ENCODE measurements at regions not wholly inside any gene's neighbourhood (a gene's known extent, or its start where the extent isn't known, plus 50 kb on each side); places are given as distances from the start of the nearest gene placed in this dataset.
"Not testable (repeated sequence)": the region's sequence is repeated elsewhere in the genome, so short reads cannot be mapped to it uniquely, and the experiment has no call there.

- H3K27ac Mint-ChIP-seq, result no peak overlapping the region
- intact Hi-C loops (cut with micrococcal nuclease), result no loop called here
- ChIA-PET POLR2A (no interaction called here), CTCF (no interaction called here)
- no peak for DNase-seq
- H3K4me1 Mint-ChIP-seq (ENCODE audit: low read depth), result no peaks in the 10 kb centered on the region
- H3K36me3 Mint-ChIP-seq, result no peaks in the 10 kb centered on the region
- H3K4me3 Mint-ChIP-seq, result no peak overlapping the region
- no peaks in the 10 kb centered on the region for H3K9me3 Mint-ChIP-seq
- no peaks in the 10 kb centered on the region for H3K27me3 Mint-ChIP-seq
Measured at GRCh38 chr6:119960456-119960855, 610.9 kb upstream of the MAN1A1 start.

GRCh38 chr6:119960036-119960435 is 610.5 kb upstream of the MAN1A1 start:
- H3K4me3 Mint-ChIP-seq, result no peak overlapping the region
- no peaks in the 10 kb centered on the region for H3K9me3 Mint-ChIP-seq
- ChIA-PET POLR2A (no interaction called here), CTCF (no interaction called here)
- H3K27me3 Mint-ChIP-seq, result no peaks in the 10 kb centered on the region
- no peak overlapping the region for H3K27ac Mint-ChIP-seq
- no peak for DNase-seq
- H3K36me3 Mint-ChIP-seq, result no peaks in the 10 kb centered on the region
- intact Hi-C loops (cut with micrococcal nuclease), result no loop called here
- H3K4me1 Mint-ChIP-seq (ENCODE audit: low read depth), result no peaks in the 10 kb centered on the region

GRCh38 chr6:119957195-119957594 is 607.6 kb upstream of the MAN1A1 start:
- H3K36me3 Mint-ChIP-seq, result no peaks in the 10 kb centered on the region
- H3K4me3 Mint-ChIP-seq, result no peak overlapping the region
- ChIA-PET POLR2A (no interaction called here), CTCF (no interaction called here)
- no peaks in the 10 kb centered on the region for H3K27me3 Mint-ChIP-seq
- DNase-seq, result no peak
- H3K4me1 Mint-ChIP-seq (ENCODE audit: low read depth), result no peaks in the 10 kb centered on the region
- intact Hi-C loops (cut with micrococcal nuclease), result no loop called here
- H3K9me3 Mint-ChIP-seq, result no peaks in the 10 kb centered on the region
- H3K27ac Mint-ChIP-seq, result no peak overlapping the region

GRCh38 chr6:119952696-119953095 is 603.1 kb upstream of the MAN1A1 start:
- Mint-ChIP-seq H3K9me3 (peaks cover 4% of the 10 kb centered on the region), H3K27me3 (no peaks in the 10 kb centered on the region), H3K27ac (no peak overlapping the region), H3K36me3 (no peaks in the 10 kb centered on the region), H3K4me1 (ENCODE audit: low read depth) (no peaks in the 10 kb centered on the region), H3K4me3 (no peak overlapping the region)
- intact Hi-C loops (cut with micrococcal nuclease), result no loop called here
- ChIA-PET POLR2A (no interaction called here), CTCF (no interaction called here)
- DNase-seq, result no peak

GRCh38 chr6:119950681-119951080 is 601.1 kb upstream of the MAN1A1 start:
- H3K27me3 Mint-ChIP-seq, result no peaks in the 10 kb centered on the region
- ChIA-PET CTCF (no interaction called here), POLR2A (no interaction called here)
- DNase-seq, result no peak
- H3K9me3 Mint-ChIP-seq, result peaks cover 4% of the 10 kb centered on the region
- no peaks in the 10 kb centered on the region for H3K36me3 Mint-ChIP-seq
- no peaks in the 10 kb centered on the region for H3K4me1 Mint-ChIP-seq (ENCODE audit: low read depth)
- no peak overlapping the region for H3K27ac Mint-ChIP-seq
- H3K4me3 Mint-ChIP-seq, result no peak overlapping the region
- intact Hi-C loops (cut with micrococcal nuclease), result no loop called here

GRCh38 chr6:119942078-119942752 is 592.7 kb upstream of the MAN1A1 start:
- intact Hi-C loops (cut with micrococcal nuclease), result no loop called here
- peaks cover 1% of the 10 kb centered on the region for H3K27me3 Mint-ChIP-seq
- no peaks in the 10 kb centered on the region for H3K4me1 Mint-ChIP-seq (ENCODE audit: low read depth)
- H3K36me3 Mint-ChIP-seq, result no peaks in the 10 kb centered on the region
- no peak for DNase-seq
- no peak overlapping the region for H3K4me3 Mint-ChIP-seq
- no peak overlapping the region for H3K27ac Mint-ChIP-seq
- ChIA-PET CTCF (no interaction called here), POLR2A (no interaction called here)
- no peaks in the 10 kb centered on the region for H3K9me3 Mint-ChIP-seq

GRCh38 chr6:119938752-119939151 is 589.2 kb upstream of the MAN1A1 start:
- Mint-ChIP-seq H3K36me3 (no peaks in the 10 kb centered on the region), H3K9me3 (no peaks in the 10 kb centered on the region), H3K4me1 (ENCODE audit: low read depth) (no peaks in the 10 kb centered on the region), H3K4me3 (no peak overlapping the region), H3K27me3 (no peaks in the 10 kb centered on the region), H3K27ac (no peak overlapping the region)
- ChIA-PET CTCF (no interaction called here), POLR2A (no interaction called here)
- intact Hi-C loops (cut with micrococcal nuclease), result no loop called here
- DNase-seq, result no peak

- Mint-ChIP-seq H3K4me3 (no peak overlapping the region), H3K27me3 (no peaks in the 10 kb centered on the region), H3K4me1 (ENCODE audit: low read depth) (no peaks in the 10 kb centered on the region), H3K9me3 (no peaks in the 10 kb centered on the region), H3K27ac (no peak overlapping the region), H3K36me3 (no peaks in the 10 kb centered on the region)
- ChIA-PET CTCF (no interaction called here), POLR2A (no interaction called here)
- intact Hi-C loops (cut with micrococcal nuclease), result no loop called here
- DNase-seq, result no peak
Measured at GRCh38 chr6:119934816-119935215, 585.3 kb upstream of the MAN1A1 start.

GRCh38 chr6:119929121-119929520 is 579.6 kb upstream of the MAN1A1 start:
- Mint-ChIP-seq H3K9me3 (peaks cover 20% of the 10 kb centered on the region), H3K27ac (no peak overlapping the region), H3K36me3 (peaks cover 5% of the 10 kb centered on the region), H3K4me1 (ENCODE audit: low read depth) (no peaks in the 10 kb centered on the region), H3K4me3 (no peak overlapping the region), H3K27me3 (no peaks in the 10 kb centered on the region)
- POLR2A ChIA-PET, result no interaction called here
- intact Hi-C loops (cut with micrococcal nuclease), result no loop called here
- CTCF ChIA-PET, result no interaction called here
- no peak for DNase-seq

GRCh38 chr6:119924888-119925287 is 575.3 kb upstream of the MAN1A1 start:
- POLR2A ChIA-PET; H3K27me3 Mint-ChIP-seq; H3K4me3 Mint-ChIP-seq; CTCF ChIA-PET; H3K27ac Mint-ChIP-seq; H3K4me1 Mint-ChIP-seq (ENCODE audit: low read depth); H3K36me3 Mint-ChIP-seq; DNase-seq; intact Hi-C loops (cut with micrococcal nuclease): not testable (repeated sequence)
- H3K9me3 Mint-ChIP-seq, result peaks cover 51% of the 10 kb centered on the region

- intact Hi-C loops (cut with micrococcal nuclease), result no loop called here
- Mint-ChIP-seq H3K4me1 (ENCODE audit: low read depth) (no peaks in the 10 kb centered on the region), H3K27me3 (no peaks in the 10 kb centered on the region)
Measured at GRCh38 chr6:119922814-119923213, 573.3 kb upstream of the MAN1A1 start.

GRCh38 chr6:119921491-119922010 is 572.0 kb upstream of the MAN1A1 start:
- ChIA-PET POLR2A (no interaction called here), CTCF (no interaction called here)
- H3K9me3 Mint-ChIP-seq, result peaks cover 53% of the 10 kb centered on the region
- H3K4me3 Mint-ChIP-seq, result no peak overlapping the region
- H3K27ac Mint-ChIP-seq, result no peak overlapping the region
- peaks cover 5% of the 10 kb centered on the region for H3K36me3 Mint-ChIP-seq
- H3K4me1 Mint-ChIP-seq (ENCODE audit: low read depth), result no peaks in the 10 kb centered on the region
- intact Hi-C loops (cut with micrococcal nuclease), result no loop called here
- DNase-seq, result no peak
- no peaks in the 10 kb centered on the region for H3K27me3 Mint-ChIP-seq

More at GRCh38 chr6:119922814-119923213, 573.3 kb upstream of the MAN1A1 start:
- peaks cover 5% of the 10 kb centered on the region for H3K36me3 Mint-ChIP-seq
- no peak overlapping the region for H3K4me3 Mint-ChIP-seq
- DNase-seq, result no peak
- CTCF ChIA-PET, result no interaction called here
- POLR2A ChIA-PET, result no interaction called here
- H3K27ac Mint-ChIP-seq, result no peak overlapping the region
- peaks cover 53% of the 10 kb centered on the region for H3K9me3 Mint-ChIP-seq

GRCh38 chr6:119917186-119917585 is 567.6 kb upstream of the MAN1A1 start:
- CTCF ChIA-PET, result no interaction called here
- no peak for DNase-seq
- no peaks in the 10 kb centered on the region for H3K36me3 Mint-ChIP-seq
- no peak overlapping the region for H3K27ac Mint-ChIP-seq
- no peak overlapping the region for H3K4me3 Mint-ChIP-seq
- intact Hi-C loops (cut with micrococcal nuclease), result no loop called here
- peaks cover 19% of the 10 kb centered on the region for H3K9me3 Mint-ChIP-seq
- H3K4me1 Mint-ChIP-seq (ENCODE audit: low read depth), result no peaks in the 10 kb centered on the region
- POLR2A ChIA-PET, result no interaction called here
- H3K27me3 Mint-ChIP-seq, result no peaks in the 10 kb centered on the region

Measured in activated CD4-positive, alpha-beta memory T cell treated with anti-CD3 and anti-CD28 coated beads for 36 hours (primary cell).